HG03575 (cell line): ENCODE measurements at regions not wholly inside any gene's neighbourhood (a gene's known extent, or its start where the extent isn't known, plus 50 kb on each side); places are given as distances from the start of the nearest gene placed in this dataset.
"Not testable (repeated sequence)": the region's sequence is repeated elsewhere in the genome, so short reads cannot be mapped to it uniquely, and the experiment has no call there.

Experiments used
- ATAC-seq: cut with Tn5 transposase; IDR thresholded peaks from one replicate; pipeline ENCODE4 v1.9.1; 2021; ENCODE audit not compliant: unreplicated experiment, insufficient number of reproducible peaks, low FRiP score; ENCODE audit errors: extremely low read depth

DNA sequence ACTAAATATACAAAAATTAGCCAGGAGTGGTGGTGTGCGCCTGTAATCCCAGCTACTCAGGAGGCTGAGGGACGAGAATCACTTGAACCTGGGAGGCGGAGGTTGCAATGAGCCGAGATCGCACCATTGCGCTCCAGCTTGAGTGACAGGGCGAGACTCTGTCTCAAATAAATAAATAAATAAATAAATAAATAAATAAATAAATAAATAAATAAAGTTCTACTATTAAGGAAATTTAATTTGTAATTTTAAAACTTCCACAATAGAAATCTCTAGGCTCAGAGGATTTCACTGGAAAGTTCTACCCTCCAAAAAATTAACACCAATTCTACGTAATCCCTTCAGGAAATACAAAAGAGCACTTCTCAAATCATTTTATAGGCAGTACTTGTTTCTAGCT is 187.9 kb upstream of the NR5A2 start:
- not testable (repeated sequence) for ATAC-seq

DNA sequence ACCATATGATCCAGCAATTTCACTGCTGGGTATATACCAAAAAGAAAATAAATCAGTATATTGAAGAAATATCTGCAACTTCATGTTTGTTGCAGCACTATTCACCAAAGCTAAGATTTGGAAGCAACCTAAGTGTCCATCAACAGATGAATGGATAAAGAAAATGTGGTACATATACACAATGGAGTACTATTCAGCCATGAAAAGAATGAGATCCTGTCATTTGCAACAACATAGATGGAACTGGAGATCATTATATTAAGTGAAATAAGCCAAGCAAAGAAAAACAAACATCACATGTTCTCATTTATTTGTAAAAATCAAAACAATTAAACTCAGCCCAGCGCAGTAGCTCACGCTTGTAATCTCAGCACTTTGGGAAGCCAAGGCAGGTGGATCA is 184.4 kb upstream of the NR5A2 start:
- ATAC-seq, result not testable (repeated sequence)

GRCh38 chr1:199843861-199844260 is 183.6 kb upstream of the NR5A2 start:
- ATAC-seq, result no peak

GRCh38 chr1:199847021-199847420 is 180.5 kb upstream of the NR5A2 start:
- ATAC-seq, result no peak

- no peak for ATAC-seq
Observed at GRCh38 chr1:199851439-199852140, 175.9 kb upstream of the NR5A2 start.

- no peak for ATAC-seq
Observed at GRCh38 chr1:199854686-199855321, 172.7 kb upstream of the NR5A2 start.

DNA sequence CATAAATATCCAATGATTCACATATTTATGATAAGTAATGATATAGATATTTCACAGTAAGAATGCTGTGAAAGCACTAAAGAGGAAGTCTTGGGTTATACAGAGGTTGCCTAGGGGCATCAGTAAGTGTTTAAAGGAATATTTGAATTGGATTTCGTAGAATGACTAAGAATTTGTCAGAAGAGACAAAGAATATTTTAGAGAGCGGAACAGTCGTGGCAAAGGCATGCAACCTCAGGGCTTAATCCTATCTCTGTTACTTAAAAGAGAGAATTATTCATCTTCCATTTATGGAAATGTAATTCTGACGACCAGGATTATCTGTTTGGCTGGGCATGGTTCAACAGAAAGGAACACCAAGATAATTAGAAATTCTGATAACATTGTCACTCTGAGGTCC is 171.9 kb upstream of the NR5A2 start:
- no peak for ATAC-seq

GRCh38 chr1:199856216-199856780 is 171.2 kb upstream of the NR5A2 start:
- ATAC-seq, result no peak

GRCh38 chr1:199857108-199857507 is 170.4 kb upstream of the NR5A2 start:
- ATAC-seq, result no peak

DNA sequence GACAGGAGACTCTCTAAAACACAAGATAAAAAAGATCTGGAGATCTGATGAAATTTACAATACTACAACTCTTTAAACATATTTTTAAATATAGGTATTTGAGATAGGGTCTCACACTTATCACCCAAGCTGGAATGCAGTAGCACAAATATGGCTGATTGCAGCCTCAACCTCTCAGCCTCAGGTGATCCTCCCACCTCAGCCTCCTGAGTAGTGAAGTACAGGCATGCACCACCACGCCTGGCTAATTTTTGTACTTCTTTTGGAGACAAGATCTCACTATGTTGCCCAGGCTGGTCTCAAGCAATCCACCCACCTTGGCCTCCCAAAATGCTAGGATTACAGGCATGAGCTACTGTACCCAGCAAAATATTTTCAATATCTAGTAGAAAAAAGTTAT is 170.0 kb upstream of the NR5A2 start:
- ATAC-seq, result no peak

GRCh38 chr1:199858171-199858570 is 169.3 kb upstream of the NR5A2 start:
- ATAC-seq, result no peak

DNA sequence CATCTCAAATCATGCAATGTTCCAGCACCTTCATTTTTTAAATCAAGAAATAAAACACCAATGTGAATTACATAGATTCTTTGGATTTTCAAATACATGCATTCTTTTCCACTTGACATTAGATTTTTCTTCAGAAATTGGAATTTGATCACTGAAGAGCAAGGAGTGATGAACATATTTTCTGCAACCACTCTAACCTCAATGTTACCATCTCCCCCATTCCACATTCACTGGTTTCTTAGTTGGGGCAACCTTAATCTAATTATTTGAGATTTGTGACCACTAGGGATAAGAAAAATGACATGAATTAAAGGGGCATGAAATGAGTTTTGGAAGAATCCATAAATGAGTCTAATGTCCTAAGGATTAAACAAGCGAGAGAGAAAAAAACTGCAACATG is 168.7 kb upstream of the NR5A2 start:
- no peak for ATAC-seq

GRCh38 chr1:199859491-199859933 is 168.0 kb upstream of the NR5A2 start:
- ATAC-seq, result no peak

DNA sequence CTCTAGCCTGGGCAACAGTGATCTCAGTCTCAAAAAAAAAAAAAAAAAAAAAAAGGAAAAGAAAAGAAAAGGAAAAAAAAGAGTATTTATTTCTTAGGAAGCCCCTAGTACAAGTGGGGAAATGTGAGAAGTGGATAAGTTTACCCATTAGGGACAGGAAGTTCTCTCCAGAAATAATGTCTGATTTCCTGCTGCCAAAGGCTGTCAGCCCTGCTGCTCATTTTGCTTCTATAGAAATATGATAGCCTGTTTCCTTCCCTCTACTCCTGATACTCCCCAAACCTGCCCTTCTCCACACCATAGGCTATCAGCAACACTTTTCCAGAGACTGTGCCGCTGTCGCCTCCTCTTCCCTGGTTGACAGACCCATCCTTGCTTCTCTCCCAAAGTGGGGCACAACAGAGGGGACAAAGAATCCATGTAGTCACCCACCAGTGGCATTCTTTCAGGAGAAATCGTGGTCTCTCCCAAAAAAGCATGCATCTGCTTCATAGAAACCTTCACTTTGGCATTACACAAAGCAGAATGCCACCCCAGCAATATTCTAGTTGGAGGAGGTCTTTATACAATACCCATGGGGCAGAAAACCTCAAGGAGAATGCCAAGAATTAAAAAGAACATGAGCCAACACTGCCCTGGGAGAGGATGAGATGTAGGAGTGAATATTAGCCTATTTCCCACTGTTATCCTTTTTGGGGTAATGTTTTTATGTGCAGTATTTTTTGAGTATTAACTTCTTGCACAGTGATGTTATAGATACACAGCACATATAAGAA is 166.3 kb upstream of the NR5A2 start:
- no peak for ATAC-seq

DNA sequence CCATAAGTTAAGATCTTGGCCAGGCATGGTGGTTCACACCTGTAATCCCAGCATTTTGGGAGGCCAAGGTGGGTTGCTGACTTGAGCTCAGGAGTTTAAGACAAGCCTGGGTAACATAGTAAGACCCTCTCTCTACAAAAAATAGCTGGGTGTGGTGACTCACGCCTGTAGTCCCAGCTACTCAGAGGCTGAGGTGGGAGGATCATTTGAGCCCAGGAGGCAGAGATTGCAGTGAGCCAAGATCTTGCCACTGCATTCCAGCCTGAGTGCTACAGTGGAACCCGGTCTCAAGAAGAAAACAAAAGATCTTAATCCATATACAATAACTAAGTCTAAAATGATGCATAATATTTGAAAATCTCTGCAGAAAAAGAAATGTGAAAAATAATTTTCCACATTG is 165.5 kb upstream of the NR5A2 start:
- no peak for ATAC-seq

DNA sequence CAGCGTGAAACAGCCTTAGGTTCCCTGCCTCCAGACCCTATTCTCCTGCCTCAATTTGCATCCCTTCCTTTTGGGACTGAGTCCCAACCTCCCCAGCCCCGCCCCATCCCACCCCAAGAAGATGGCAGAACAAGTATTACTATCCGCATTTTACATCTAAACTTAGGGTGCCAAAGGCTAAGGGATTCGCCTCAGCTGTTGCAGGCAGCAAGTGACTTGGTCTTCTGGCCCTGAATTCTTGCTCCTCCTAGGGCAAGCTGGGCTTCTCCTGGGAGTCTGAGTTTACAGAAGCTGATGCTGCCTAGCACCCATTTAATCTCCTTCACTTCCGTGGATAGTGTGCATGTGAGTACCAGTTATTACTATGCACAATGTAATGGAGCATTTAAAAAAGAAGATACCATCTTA is 161.3 kb upstream of the NR5A2 start:
- ATAC-seq, result no peak

DNA sequence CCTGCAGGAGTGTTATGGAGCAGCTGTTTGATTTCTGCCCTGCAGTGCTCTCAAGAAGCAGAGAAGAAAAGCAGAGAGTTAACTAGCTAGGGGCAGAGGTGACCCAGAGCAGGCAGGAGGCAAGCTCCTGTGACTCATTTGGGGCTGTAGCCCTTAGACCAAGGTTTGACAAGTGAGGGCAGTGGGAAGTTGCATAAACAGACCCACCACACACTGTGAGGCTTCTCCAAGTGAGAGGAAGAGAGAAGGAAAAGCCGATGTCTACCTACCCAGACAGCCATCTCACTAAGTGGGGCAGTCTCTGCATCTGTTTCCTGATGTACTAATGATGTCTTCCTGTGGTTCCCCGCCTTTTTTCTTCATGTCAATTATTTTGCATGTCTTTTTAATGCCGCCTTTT is 159.9 kb upstream of the NR5A2 start:
- ATAC-seq, result no peak

- no peak for ATAC-seq
Observed at GRCh38 chr1:199868777-199869176, 158.7 kb upstream of the NR5A2 start.

GRCh38 chr1:199875337-199875736 is 152.2 kb upstream of the NR5A2 start:
- no peak for ATAC-seq

DNA sequence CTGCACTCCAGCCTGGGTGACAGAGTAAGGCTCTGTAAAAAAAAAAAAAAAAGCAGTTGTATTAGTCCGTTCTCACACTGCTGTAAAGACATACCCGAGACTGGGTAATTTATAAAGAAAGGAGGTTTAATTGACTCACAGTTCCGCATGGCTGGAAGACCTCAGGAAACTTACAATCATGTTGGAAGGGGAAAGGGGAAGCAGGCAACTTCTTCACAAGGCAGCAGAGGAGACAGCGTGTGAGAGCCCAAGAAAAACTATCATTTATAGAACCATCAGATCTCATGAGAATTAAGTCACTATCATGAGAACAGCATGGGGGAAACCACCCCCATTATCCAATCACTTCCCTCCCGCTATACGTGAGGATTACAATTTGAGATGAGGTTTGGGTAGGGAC is 151.7 kb upstream of the NR5A2 start:
- ATAC-seq, result no peak
